ENCODE measurements at regions not wholly inside any gene's neighbourhood (a gene's known extent, or its start where the extent isn't known, plus 50 kb on each side); places are given as distances from the start of the nearest gene placed in this dataset.

GRCh38 chr3:157759311-157759710 is 256.1 kb upstream of the VEPH1 start:
- intact Hi-C loops (cut with DNase I) = no loop called here
- no peaks in the 10 kb centered on the region for H3K4me1 ChIP-seq (replicated peaks in 1 of 2)
- no peak overlapping the region for H3K4me3 ChIP-seq
- 54 to 67% (median 60%) methylated on average over 4 of the region's 4 CpGs for WGBS, 4 donors
- H3K27me3 ChIP-seq = no peaks in the 10 kb centered on the region
- TF ChIP-seq POLR2A (IDR thresholded peaks at IDR 0.05) (no peak), CTCF (IDR thresholded peaks at IDR 0.05) (no peak)
- H3K27ac ChIP-seq = no peak overlapping the region
- no peaks in the 10 kb centered on the region for H3K9me3 ChIP-seq (replicated peaks in 1 of 3)
- no peak for DNase-seq
- H3K36me3 ChIP-seq (replicated peaks in 1 of 2) = no peaks in the 10 kb centered on the region

- H3K27me3 ChIP-seq = no peaks in the 10 kb centered on the region
- no peaks in the 10 kb centered on the region for H3K9me3 ChIP-seq (replicated peaks in 1 of 3)
- TF ChIP-seq POLR2A (IDR thresholded peaks at IDR 0.05) (no peak), CTCF (IDR thresholded peaks at IDR 0.05) (no peak)
- WGBS, 4 donors = 58 to 70% (median 61%) methylated on average over 5 of the region's 5 CpGs
- no peaks in the 10 kb centered on the region for H3K4me1 ChIP-seq (replicated peaks in 1 of 2)
- H3K4me3 ChIP-seq = no peak overlapping the region
- intact Hi-C loops (cut with DNase I) = no loop called here
- no peaks in the 10 kb centered on the region for H3K36me3 ChIP-seq (replicated peaks in 1 of 2)
- H3K27ac ChIP-seq = no peak overlapping the region
- DNase-seq = no peak
These were observed 252.0 kb upstream of the VEPH1 start for GRCh38 chr3:157755233-157755632.

- Histone ChIP-seq H3K36me3 (replicated peaks in 1 of 2) (no peaks in the 10 kb centered on the region), H3K4me1 (replicated peaks in 1 of 2) (no peaks in the 10 kb centered on the region), H3K27ac (no peak overlapping the region), H3K9me3 (replicated peaks in 1 of 3) (no peaks in the 10 kb centered on the region), H3K27me3 (no peaks in the 10 kb centered on the region), H3K4me3 (no peak overlapping the region)
- intact Hi-C loops (cut with DNase I) = no loop called here
- TF ChIP-seq POLR2A (IDR thresholded peaks at IDR 0.05) (no peak), CTCF (IDR thresholded peaks at IDR 0.05) (no peak)
- no peak for DNase-seq
- 52 to 60% (median 58%) methylated on average over 3 of the region's 3 CpGs for WGBS, 4 donors
These were observed 251.2 kb upstream of the VEPH1 start for GRCh38 chr3:157754451-157754850.

- no peaks in the 10 kb centered on the region for H3K9me3 ChIP-seq (replicated peaks in 1 of 3)
- H3K27me3 ChIP-seq = no peaks in the 10 kb centered on the region
- WGBS, 4 donors = 54 to 63% (median 55%) methylated on average over 3 of the region's 3 CpGs
- no peaks in the 10 kb centered on the region for H3K4me1 ChIP-seq (replicated peaks in 1 of 2)
- DNase-seq = no peak
- intact Hi-C loops (cut with DNase I) = no loop called here
- H3K4me3 ChIP-seq = no peak overlapping the region
- no peak for TF ChIP-seq POLR2A (IDR thresholded peaks at IDR 0.05)
- no peak for TF ChIP-seq CTCF (IDR thresholded peaks at IDR 0.05)
- no peak overlapping the region for H3K27ac ChIP-seq
- no peaks in the 10 kb centered on the region for H3K36me3 ChIP-seq (replicated peaks in 1 of 2)
These were observed 250.5 kb upstream of the VEPH1 start for GRCh38 chr3:157753787-157754136.
